ENCODE measurements at regions not wholly inside any gene's neighbourhood (a gene's known extent, or its start where the extent isn't known, plus 50 kb on each side); places are given as distances from the start of the nearest gene placed in this dataset.
A peak's percentile ranks its signal among the peaks of the same experiment; 100 is the strongest.

DNA sequence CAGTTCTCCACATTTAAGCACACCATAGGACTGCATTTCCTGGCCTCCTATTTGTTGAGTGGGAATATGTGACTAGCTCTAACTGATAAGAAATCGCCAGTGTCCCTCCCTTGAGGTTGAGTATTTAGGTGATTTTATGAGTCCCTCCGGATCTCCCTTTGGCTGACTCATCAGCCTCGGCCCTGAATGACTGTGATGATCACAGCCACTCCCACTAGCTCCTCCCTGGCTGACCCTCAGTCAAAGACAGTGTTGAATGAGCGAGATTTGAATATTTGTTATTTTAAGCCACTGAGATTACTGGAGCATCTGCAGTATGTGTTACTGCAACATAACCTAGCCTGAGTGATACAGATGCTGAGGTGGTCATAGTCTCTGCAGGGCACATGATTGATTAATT is 515.3 kb downstream of the EPHB1 start:
- Histone ChIP-seq H3K9me3 (ENCODE audit: low read length) (no peaks in the 10 kb centered on the region), H3K4me2 (ENCODE audit: low read length) (no peak overlapping the region), H3K9ac (ENCODE audit: low read length) (no peak overlapping the region), H3K9me2 (ENCODE audit: insufficient read depth, low read length) (no peaks in the 10 kb centered on the region), H2AFZ (ENCODE audit: low read depth, low read length) (no peak overlapping the region), H4K20me1 (ENCODE audit: insufficient read depth) (no peaks in the 10 kb centered on the region), H3K79me2 (replicated peaks; ENCODE audit: insufficient read depth, low read length) (no peaks in the 10 kb centered on the region), H3K36me3 (ENCODE audit: insufficient read depth, low read length) (no peaks in the 10 kb centered on the region), H3K27me3 (ENCODE audit: insufficient read depth, low read depth, low read length) (no peaks in the 10 kb centered on the region), H3K27ac (ENCODE audit: low read length) (no peak overlapping the region), H3K4me3 (ENCODE audit: low read length) (peak overlapping the region; percentile 19), H3F3A (ENCODE audit: insufficient read depth, low read length, poor library complexity, severe bottlenecking) (no peaks in the 10 kb centered on the region)
- TF ChIP-seq EZH2 (IDR thresholded peaks at IDR 0.05; ENCODE audit: borderline replicate concordance, insufficient read depth, low read length, poor library complexity, severe bottlenecking), result no peak

DNA sequence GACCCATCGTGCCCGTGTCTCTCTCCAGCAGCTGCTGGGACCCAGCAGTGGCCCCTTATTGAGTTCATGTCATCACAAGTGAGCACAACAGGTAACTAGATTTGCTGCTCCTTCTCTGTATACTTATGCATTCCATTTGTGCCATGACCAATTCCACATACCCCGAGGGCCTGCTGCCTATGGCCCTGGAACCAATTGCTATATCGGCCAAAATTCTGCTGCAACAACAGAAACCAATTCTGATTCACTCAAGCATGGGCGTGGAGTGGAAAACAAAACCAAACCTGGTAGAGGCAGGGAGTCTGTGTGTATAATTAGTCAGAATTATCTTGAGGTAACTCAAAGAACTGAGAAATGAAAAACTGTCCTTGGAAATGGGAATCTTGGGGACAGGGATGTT is 516.6 kb downstream of the EPHB1 start:
- Histone ChIP-seq H3K9me2 (ENCODE audit: insufficient read depth, low read length) (no peaks in the 10 kb centered on the region), H3K4me3 (ENCODE audit: low read length) (no peak overlapping the region), H2AFZ (ENCODE audit: low read depth, low read length) (no peak overlapping the region), H3K4me2 (ENCODE audit: low read length) (no peak overlapping the region), H3K9me3 (ENCODE audit: low read length) (no peaks in the 10 kb centered on the region), H4K20me1 (ENCODE audit: insufficient read depth) (no peaks in the 10 kb centered on the region), H3K36me3 (ENCODE audit: insufficient read depth, low read length) (no peaks in the 10 kb centered on the region), H3K27me3 (ENCODE audit: insufficient read depth, low read depth, low read length) (no peaks in the 10 kb centered on the region), H3K27ac (ENCODE audit: low read length) (no peak overlapping the region), H3K9ac (ENCODE audit: low read length) (no peak overlapping the region), H3K79me2 (replicated peaks; ENCODE audit: insufficient read depth, low read length) (no peaks in the 10 kb centered on the region), H3F3A (ENCODE audit: insufficient read depth, low read length, poor library complexity, severe bottlenecking) (no peaks in the 10 kb centered on the region)
- TF ChIP-seq SMC3 (conservative IDR thresholded peaks at IDR 0.05; ENCODE audit: poor library complexity), result no peak
- TF ChIP-seq RAD21 (conservative IDR thresholded peaks at IDR 0.05), result no peak
- TF ChIP-seq POLR2AphosphoS5 (IDR thresholded peaks at IDR 0.05), result no peak
- no peak for TF ChIP-seq TAF1 (IDR thresholded peaks at IDR 0.05; ENCODE audit: low read depth)
- TF ChIP-seq, protein P1, sequence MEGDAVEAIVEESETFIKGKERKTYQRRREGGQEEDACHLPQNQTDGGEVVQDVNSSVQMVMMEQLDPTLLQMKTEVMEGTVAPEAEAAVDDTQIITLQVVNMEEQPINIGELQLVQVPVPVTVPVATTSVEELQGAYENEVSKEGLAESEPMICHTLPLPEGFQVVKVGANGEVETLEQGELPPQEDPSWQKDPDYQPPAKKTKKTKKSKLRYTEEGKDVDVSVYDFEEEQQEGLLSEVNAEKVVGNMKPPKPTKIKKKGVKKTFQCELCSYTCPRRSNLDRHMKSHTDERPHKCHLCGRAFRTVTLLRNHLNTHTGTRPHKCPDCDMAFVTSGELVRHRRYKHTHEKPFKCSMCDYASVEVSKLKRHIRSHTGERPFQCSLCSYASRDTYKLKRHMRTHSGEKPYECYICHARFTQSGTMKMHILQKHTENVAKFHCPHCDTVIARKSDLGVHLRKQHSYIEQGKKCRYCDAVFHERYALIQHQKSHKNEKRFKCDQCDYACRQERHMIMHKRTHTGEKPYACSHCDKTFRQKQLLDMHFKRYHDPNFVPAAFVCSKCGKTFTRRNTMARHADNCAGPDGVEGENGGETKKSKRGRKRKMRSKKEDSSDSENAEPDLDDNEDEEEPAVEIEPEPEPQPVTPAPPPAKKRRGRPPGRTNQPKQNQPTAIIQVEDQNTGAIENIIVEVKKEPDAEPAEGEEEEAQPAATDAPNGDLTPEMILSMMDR (IDR thresholded peaks at IDR 0.05; ENCODE audit: poor library complexity, severe bottlenecking), result no peak
- no peak for TF ChIP-seq EP300 (conservative IDR thresholded peaks at IDR 0.05; ENCODE audit: poor library complexity, severe bottlenecking)
- no peak for TF ChIP-seq EZH2 (IDR thresholded peaks at IDR 0.05; ENCODE audit: borderline replicate concordance, insufficient read depth, low read length, poor library complexity, severe bottlenecking)
- TF ChIP-seq, protein P2, sequence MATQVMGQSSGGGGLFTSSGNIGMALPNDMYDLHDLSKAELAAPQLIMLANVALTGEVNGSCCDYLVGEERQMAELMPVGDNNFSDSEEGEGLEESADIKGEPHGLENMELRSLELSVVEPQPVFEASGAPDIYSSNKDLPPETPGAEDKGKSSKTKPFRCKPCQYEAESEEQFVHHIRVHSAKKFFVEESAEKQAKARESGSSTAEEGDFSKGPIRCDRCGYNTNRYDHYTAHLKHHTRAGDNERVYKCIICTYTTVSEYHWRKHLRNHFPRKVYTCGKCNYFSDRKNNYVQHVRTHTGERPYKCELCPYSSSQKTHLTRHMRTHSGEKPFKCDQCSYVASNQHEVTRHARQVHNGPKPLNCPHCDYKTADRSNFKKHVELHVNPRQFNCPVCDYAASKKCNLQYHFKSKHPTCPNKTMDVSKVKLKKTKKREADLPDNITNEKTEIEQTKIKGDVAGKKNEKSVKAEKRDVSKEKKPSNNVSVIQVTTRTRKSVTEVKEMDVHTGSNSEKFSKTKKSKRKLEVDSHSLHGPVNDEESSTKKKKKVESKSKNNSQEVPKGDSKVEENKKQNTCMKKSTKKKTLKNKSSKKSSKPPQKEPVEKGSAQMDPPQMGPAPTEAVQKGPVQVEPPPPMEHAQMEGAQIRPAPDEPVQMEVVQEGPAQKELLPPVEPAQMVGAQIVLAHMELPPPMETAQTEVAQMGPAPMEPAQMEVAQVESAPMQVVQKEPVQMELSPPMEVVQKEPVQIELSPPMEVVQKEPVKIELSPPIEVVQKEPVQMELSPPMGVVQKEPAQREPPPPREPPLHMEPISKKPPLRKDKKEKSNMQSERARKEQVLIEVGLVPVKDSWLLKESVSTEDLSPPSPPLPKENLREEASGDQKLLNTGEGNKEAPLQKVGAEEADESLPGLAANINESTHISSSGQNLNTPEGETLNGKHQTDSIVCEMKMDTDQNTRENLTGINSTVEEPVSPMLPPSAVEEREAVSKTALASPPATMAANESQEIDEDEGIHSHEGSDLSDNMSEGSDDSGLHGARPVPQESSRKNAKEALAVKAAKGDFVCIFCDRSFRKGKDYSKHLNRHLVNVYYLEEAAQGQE (IDR thresholded peaks at IDR 0.05; ENCODE audit: borderline replicate concordance), result no peak
- TF ChIP-seq MXI1 (conservative IDR thresholded peaks at IDR 0.05; ENCODE audit: poor library complexity, severe bottlenecking), result no peak

DNA sequence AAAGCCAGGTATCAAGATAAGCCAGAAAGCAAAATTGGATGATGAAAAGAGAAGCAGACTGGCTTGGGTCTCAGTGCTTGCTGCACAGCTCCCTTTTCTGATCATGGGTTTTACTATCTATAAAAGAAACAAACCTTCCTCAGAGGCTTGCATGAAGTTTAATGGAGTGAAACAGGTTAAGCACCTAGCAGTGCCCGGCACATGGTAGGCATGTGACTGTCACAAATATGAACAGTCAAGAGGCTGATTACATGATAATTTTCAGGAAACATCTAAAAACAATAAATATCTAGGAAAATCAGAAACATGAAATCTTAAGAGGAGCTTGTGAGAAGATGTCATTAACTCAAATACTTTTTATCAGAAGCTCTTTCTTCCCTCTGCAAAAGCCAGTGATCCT is 519.2 kb downstream of the EPHB1 start:
- H3K9me2 ChIP-seq (ENCODE audit: insufficient read depth, low read length), result no peaks in the 10 kb centered on the region
- no peaks in the 10 kb centered on the region for H4K20me1 ChIP-seq (ENCODE audit: insufficient read depth)
- no peaks in the 10 kb centered on the region for H3K79me2 ChIP-seq (replicated peaks; ENCODE audit: insufficient read depth, low read length)
- H3K9ac ChIP-seq (ENCODE audit: low read length), result no peak overlapping the region
- no peaks in the 10 kb centered on the region for H3F3A ChIP-seq (ENCODE audit: insufficient read depth, low read length, poor library complexity, severe bottlenecking)
- no peak overlapping the region for H3K4me3 ChIP-seq (ENCODE audit: low read length)
- no peak for TF ChIP-seq EZH2 (IDR thresholded peaks at IDR 0.05; ENCODE audit: borderline replicate concordance, insufficient read depth, low read length, poor library complexity, severe bottlenecking)
- TF ChIP-seq SMC3 (conservative IDR thresholded peaks at IDR 0.05; ENCODE audit: poor library complexity), result no peak
- TF ChIP-seq TAF1 (IDR thresholded peaks at IDR 0.05; ENCODE audit: low read depth), result no peak
- no peak for TF ChIP-seq RAD21 (conservative IDR thresholded peaks at IDR 0.05)
- TF ChIP-seq MXI1 (conservative IDR thresholded peaks at IDR 0.05; ENCODE audit: poor library complexity, severe bottlenecking), result no peak
- no peak for TF ChIP-seq POLR2AphosphoS5 (IDR thresholded peaks at IDR 0.05)
- TF ChIP-seq EP300 (conservative IDR thresholded peaks at IDR 0.05; ENCODE audit: poor library complexity, severe bottlenecking), result no peak
- TF ChIP-seq, protein P2 (IDR thresholded peaks at IDR 0.05; ENCODE audit: borderline replicate concordance), result no peak
- TF ChIP-seq, protein P1 (IDR thresholded peaks at IDR 0.05; ENCODE audit: poor library complexity, severe bottlenecking), result no peak
- H3K27me3 ChIP-seq (ENCODE audit: insufficient read depth, low read depth, low read length), result no peaks in the 10 kb centered on the region
- no peak overlapping the region for H2AFZ ChIP-seq (ENCODE audit: low read depth, low read length)
- H3K27ac ChIP-seq (ENCODE audit: low read length), result no peak overlapping the region
- no peaks in the 10 kb centered on the region for H3K36me3 ChIP-seq (ENCODE audit: insufficient read depth, low read length)
- H3K9me3 ChIP-seq (ENCODE audit: low read length), result no peaks in the 10 kb centered on the region
- H3K4me2 ChIP-seq (ENCODE audit: low read length), result no peak overlapping the region

Data from neural cell (in vitro differentiated cells).